CD4-positive, alpha-beta T cell (primary cell): ENCODE measurements at regions not wholly inside any gene's neighbourhood (a gene's known extent, or its start where the extent isn't known, plus 50 kb on each side); places are given as distances from the start of the nearest gene placed in this dataset.

ENCODE experiments used
- ATAC-seq: fragments of 200-7000 bp; cut with Tn5 transposase; one replicate; pipeline ENCODE4 v1.10.0; 2022; ENCODE audit warnings: mild to moderate bottlenecking; ENCODE audit not compliant: poor library complexity
- CTCF ChIA-PET: fragments of 350-600 bp; sonication (Branson Sonifier 250); formaldehyde crosslinking; loops from one replicate; lab custom pipeline; 2021; ENCODE audit warnings: antibody characterized with exemption, inconsistent platforms; lab: Charles Lee
- POLR2A ChIA-PET: fragments of 350-600 bp; sonication (Branson Sonifier 250); formaldehyde crosslinking; loops from one replicate; lab custom pipeline; 2021; ENCODE audit warnings: antibody characterized with exemption, inconsistent platforms; lab: Charles Lee
- DNase-seq, 14 experiments: peaks; one replicate each; pipeline ENCODE4 v3.0.0-alpha.2; 2013 to 2020; ENCODE audit warnings: mixed read lengths in 2 of 14
- H3K27ac ChIP-seq, 2 donors: one replicate each; pipeline versions ENCODE4 v1.5.1 to v1.7.0; 2013; ENCODE audit warnings: low read length in 2 of 2, low read depth in 1 of 2, mild to moderate bottlenecking in 1 of 2
- H3K27me3 ChIP-seq, 2 experiments: 1 replicate in 1 of 2; 2 replicates in 1 of 2; pipeline versions ENCODE4 v1.6.1 to v1.7.0; 2013; ENCODE audit warnings: low read length in 2 of 2, control low read depth in 1 of 2, mild to moderate bottlenecking in 1 of 2, moderate library complexity in 1 of 2; ENCODE audit not compliant: insufficient read depth in 2 of 2, control insufficient read depth in 1 of 2
- H3K36me3 ChIP-seq: one replicate; pipeline ENCODE4 v1.6.1; 2013; ENCODE audit warnings: low read length, control low read depth; ENCODE audit not compliant: insufficient read depth
- H3K4me1 ChIP-seq: one replicate; pipeline ENCODE4 v1.6.1; 2013; ENCODE audit warnings: low read length, control low read depth; ENCODE audit not compliant: insufficient read depth
- H3K4me3 ChIP-seq: one replicate; pipeline ENCODE4 v1.5.1; 2013; ENCODE audit warnings: mild to moderate bottlenecking, low read length, moderate library complexity
- H3K9me3 ChIP-seq, 2 experiments: 1 replicate in 1 of 2; 2 replicates in 1 of 2; pipeline versions ENCODE4 v1.6.1 to v1.7.0; 2013; ENCODE audit warnings: low read length in 2 of 2, mild to moderate bottlenecking in 2 of 2, control low read depth in 1 of 2, moderate library complexity in 1 of 2; ENCODE audit not compliant: control insufficient read depth in 1 of 2, insufficient read depth in 1 of 2
- H3K27ac Mint-ChIP-seq: one replicate; pipeline ENCODE4 v1.8.0; 2020; ENCODE audit warnings: mixed read lengths
- H3K27me3 Mint-ChIP-seq: one replicate; pipeline ENCODE4 v1.8.0; 2021; ENCODE audit warnings: mixed read lengths
- H3K36me3 Mint-ChIP-seq: one replicate; pipeline ENCODE4 v1.8.0; 2021; ENCODE audit warnings: low read depth, mixed read lengths
- H3K4me1 Mint-ChIP-seq: one replicate; pipeline ENCODE4 v1.8.0; 2021; ENCODE audit warnings: low read depth, mixed read lengths
- H3K4me3 Mint-ChIP-seq: one replicate; pipeline ENCODE4 v1.8.0; 2020; ENCODE audit warnings: mild to moderate bottlenecking, mixed read lengths
- H3K9me3 Mint-ChIP-seq: one replicate; pipeline ENCODE4 v1.8.0; 2020; ENCODE audit warnings: mixed read lengths
- CTCF ChIP-seq: fragments of 200-600 bp; IDR thresholded peaks from one replicate; pipeline ENCODE4 v1.8.0; 2022; ENCODE audit warnings: antibody characterized with exemption, mild to moderate bottlenecking
- intact Hi-C, 2 experiments: fragments of 100-400 bp; cut with DNase I in 1 of 2; cut with micrococcal nuclease in 1 of 2; formaldehyde crosslinking; loops; one replicate each; pipeline versions ENCODE4 v1.15.1 to v1.9.0; 2023 to 2025; cut with DNase I, micrococcal nuclease

GRCh38 chr22:44581096-44581435 lies 83.0 kb upstream of the RTL6 start:
- Mint-ChIP-seq H3K9me3 (no peaks in the 10 kb centered on the region), H3K36me3 (no peaks in the 10 kb centered on the region), H3K4me3 (no peak overlapping the region), H3K27me3 (peaks cover 21% of the 10 kb centered on the region), H3K4me1 (no peaks in the 10 kb centered on the region), H3K27ac (no peak overlapping the region)
- Histone ChIP-seq H3K27ac (no peak overlapping the region), H3K36me3 (no peaks in the 10 kb centered on the region), H3K9me3 (no peaks in the 10 kb centered on the region), H3K4me3 (no peak overlapping the region), H3K4me1 (peaks cover under 1% of the 10 kb centered on the region), H3K27me3 (peaks cover 0 to 10% of the 10 kb centered on the region in 2 experiments)
- CTCF ChIA-PET, result no interaction called here
- no peak for TF ChIP-seq CTCF
- ATAC-seq (no peak), DNase-seq (peak in 1 of 14 experiments; percentile 21)
- intact Hi-C loops, result loop anchor here in 1 of 2 experiments (10.0 kb wide), 1 partner anchor 436 kb away; no protein-coding TSS in a partner anchor
- POLR2A ChIA-PET, result no interaction called here

- intact Hi-C loops, result loop anchor here in 1 of 2 experiments (10.0 kb wide), 1 partner anchor 436 kb away; no protein-coding TSS in a partner anchor
- DNase-seq, result peak in 1 of 14 experiments; percentile 11
These were observed 82.4 kb upstream of the RTL6 start for GRCh38 chr22:44580176-44581095.

GRCh38 chr22:44578516-44579230 lies 80.6 kb upstream of the RTL6 start:
- intact Hi-C loops, result no loop called here
- peak in 2 of 14 experiments; percentile 1 to 8 for DNase-seq
- no peaks in the 10 kb centered on the region for H3K9me3 Mint-ChIP-seq
- H3K36me3 Mint-ChIP-seq, result no peaks in the 10 kb centered on the region
- Histone ChIP-seq H3K27me3 (peaks cover 6 to 10% of the 10 kb centered on the region in 2 experiments), H3K4me1 (no peaks in the 10 kb centered on the region), H3K36me3 (no peaks in the 10 kb centered on the region), H3K4me3 (no peak overlapping the region), H3K9me3 (no peaks in the 10 kb centered on the region), H3K27ac (no peak overlapping the region)
- H3K4me1 Mint-ChIP-seq, result no peaks in the 10 kb centered on the region
- ATAC-seq, result no peak
- H3K27me3 Mint-ChIP-seq, result peaks cover 4% of the 10 kb centered on the region
- ChIA-PET POLR2A (no interaction called here), CTCF (no interaction called here)
- TF ChIP-seq CTCF, result no peak
- no peak overlapping the region for H3K27ac Mint-ChIP-seq
- no peak overlapping the region for H3K4me3 Mint-ChIP-seq

More at GRCh38 chr22:44580176-44581095, 82.4 kb upstream of the RTL6 start:
- CTCF ChIA-PET, result no interaction called here
- no peak for ATAC-seq
- Histone ChIP-seq H3K4me3 (no peak overlapping the region), H3K27ac (no peak overlapping the region), H3K4me1 (no peaks in the 10 kb centered on the region), H3K36me3 (no peaks in the 10 kb centered on the region), H3K9me3 (no peaks in the 10 kb centered on the region), H3K27me3 (peaks cover 6 to 7% of the 10 kb centered on the region in 2 experiments)
- H3K27me3 Mint-ChIP-seq, result peaks cover 17% of the 10 kb centered on the region
- H3K9me3 Mint-ChIP-seq, result no peaks in the 10 kb centered on the region
- H3K4me3 Mint-ChIP-seq, result no peak overlapping the region
- H3K4me1 Mint-ChIP-seq, result no peaks in the 10 kb centered on the region
- no peak overlapping the region for H3K27ac Mint-ChIP-seq
- TF ChIP-seq CTCF, result no peak
- no peaks in the 10 kb centered on the region for H3K36me3 Mint-ChIP-seq
- POLR2A ChIA-PET, result no interaction called here
